GM12878 (cell line): ENCODE measurements at regions not wholly inside any gene's neighbourhood (a gene's known extent, or its start where the extent isn't known, plus 50 kb on each side); places are given as distances from the start of the nearest gene placed in this dataset.

Experiments used
- ATAC-seq: fragments of 200-7000 bp; cut with Tn5 transposase; 3 replicates; pipeline ENCODE4 v1.9.1; 2020; ENCODE audit warnings: mild to moderate bottlenecking, moderate library complexity
- BruUV-seq: library from RNA; stranded (reverse); fragments of 400-500 nt; replicated peaks from 2 replicates; lab custom pipeline; 2021; lab: Mats Ljungman, UMichigan
- CTCF ChIA-PET: fragments of 300-600 bp; sonication (Branson Sonifier 250); formaldehyde crosslinking; extraction: SDS; loops from one replicate; lab custom pipeline; 2021; ENCODE audit warnings: inconsistent platforms; lab: Yijun Ruan, JAX
- POLR2A ChIA-PET: fragments of 350-600 bp; formaldehyde crosslinking; extraction: SDS; loops from one replicate; lab custom pipeline; 2021; ENCODE audit warnings: inconsistent platforms; lab: Charles Lee
- RAD21 ChIA-PET: fragments of 300-600 bp; sonication (Branson Sonifier 250); formaldehyde crosslinking; loops from one replicate; lab custom pipeline; 2023; ENCODE audit warnings: antibody characterized with exemption; ENCODE audit not compliant: unreplicated experiment; lab: Charles Lee
- SMC1A ChIA-PET: fragments of 300-600 bp; sonication (Branson Sonifier 250); formaldehyde crosslinking; loops from one replicate; lab custom pipeline; 2023; ENCODE audit not compliant: unreplicated experiment, uncharacterized antibody; lab: Charles Lee
- DNase-seq: peaks from one replicate; pipeline ENCODE4 v3.0.0-alpha.2; 2011; ENCODE audit warnings: low read depth, low spot score
- FAIRE-seq: peaks from 3 replicates; lab custom pipeline; 2011; peaks lifted over from hg19 to GRCh38; lab: Jason Lieb, UNC
- H2AFZ ChIP-seq: 2 replicates; pipeline ENCODE4 v1.6.0; 2011; ENCODE audit warnings: low read depth, low read length, control low read depth; ENCODE audit not compliant: control insufficient read depth
- H3K27ac ChIP-seq: 2 replicates; pipeline ENCODE4 v1.5.1; 2011; ENCODE audit warnings: control low read depth; ENCODE audit not compliant: control insufficient read depth, insufficient read depth
- H3K27me3 ChIP-seq, 2 experiments: replicated peaks in 1 of 2; 2 replicates each; pipeline versions ENCODE4 v1.6.0 to v1.6.1; 2011; ENCODE audit warnings: low read length in 1 of 2; ENCODE audit not compliant: control insufficient read depth in 2 of 2, insufficient read depth in 2 of 2
- H3K36me3 ChIP-seq, 2 experiments: 2 replicates each; pipeline ENCODE4 v1.5.1; 2011; ENCODE audit warnings: low read length in 1 of 2; ENCODE audit not compliant: control insufficient read depth in 2 of 2, insufficient read depth in 2 of 2
- H3K4me1 ChIP-seq: 2 replicates; pipeline ENCODE4 v1.6.1; 2011; ENCODE audit warnings: mild to moderate bottlenecking, low read length, moderate library complexity, mixed read lengths; ENCODE audit not compliant: control insufficient read depth, insufficient read depth
- H3K4me2 ChIP-seq: 2 replicates; pipeline ENCODE4 v1.6.0; 2011; ENCODE audit warnings: control low read depth; ENCODE audit not compliant: control insufficient read depth, insufficient read depth
- H3K4me3 ChIP-seq: fragments of 200-600 bp; sonication (generic); 2 replicates; pipeline ENCODE4 v1.5.1; 2016
- H3K79me2 ChIP-seq: 2 replicates; pipeline ENCODE4 v1.6.0; 2011; ENCODE audit warnings: low read length; ENCODE audit not compliant: control insufficient read depth, insufficient read depth
- H3K9ac ChIP-seq: 2 replicates; pipeline ENCODE4 v1.8.0; 2011; ENCODE audit warnings: low read length, control low read depth, mixed read lengths; ENCODE audit not compliant: control insufficient read depth, insufficient read depth
- H3K9me3 ChIP-seq: replicated peaks from 3 replicates; pipeline ENCODE4 v1.5.1; 2011; ENCODE audit warnings: mild to moderate bottlenecking, low read length; ENCODE audit not compliant: control insufficient read depth, insufficient read depth
- H4K20me1 ChIP-seq: 2 replicates; pipeline ENCODE4 v1.6.0; 2011; ENCODE audit not compliant: control insufficient read depth, insufficient read depth
- CBX5 ChIP-seq: sonication (generic); IDR thresholded peaks from 2 replicates; pipeline ENCODE4 v1.6.1; 2016; ENCODE audit warnings: low read depth, moderate library complexity, mild to moderate bottlenecking, inconsistent platforms
- FOS ChIP-seq: IDR thresholded peaks from 3 replicates; pipeline ENCODE4 v1.6.1; 2011; ENCODE audit warnings: borderline replicate concordance; ENCODE audit not compliant: insufficient read length; ENCODE audit errors: extremely low read depth
- GABPA ChIP-seq: IDR thresholded peaks from 2 replicates; pipeline ENCODE4 v1.6.1; 2014; ENCODE audit warnings: antibody characterized with exemption, low read depth, mild to moderate bottlenecking, inconsistent platforms
- GATAD2B ChIP-seq: fragments of 450-650 bp; conservative IDR thresholded peaks from 2 replicates; pipeline ENCODE4 v1.6.1; 2017; ENCODE audit warnings: low read depth, mild to moderate bottlenecking, moderate library complexity
- KAT2A ChIP-seq: conservative IDR thresholded peaks from 2 replicates; pipeline ENCODE4 v1.6.1; 2011; ENCODE audit warnings: low read depth, low read length; ENCODE audit not compliant: control insufficient read depth
- RAD21 ChIP-seq: IDR thresholded peaks from 2 replicates; pipeline ENCODE4 v1.6.1; 2011; ENCODE audit warnings: mild to moderate bottlenecking, low read depth, low read length, moderate library complexity; ENCODE audit not compliant: insufficient read depth
- SMAD1 ChIP-seq: fragments of 450-650 bp; IDR thresholded peaks from 2 replicates; pipeline ENCODE4 v1.6.1; 2018; ENCODE audit warnings: mild to moderate bottlenecking, low read depth; ENCODE audit not compliant: partially characterized antibody
- SREBF1 ChIP-seq: IDR thresholded peaks from 2 replicates; pipeline ENCODE4 v1.6.1; 2012; ENCODE audit warnings: mild to moderate bottlenecking, low read length
- SRF ChIP-seq, 2 experiments: IDR thresholded peaks; 2 replicates each; pipeline ENCODE4 v1.6.1; 2011; ENCODE audit warnings: low read depth in 2 of 2, low read length in 2 of 2, mild to moderate bottlenecking in 1 of 2, moderate library complexity in 1 of 2
- SUZ12 ChIP-seq: fragments of 200-600 bp; sonication (generic); IDR thresholded peaks from one replicate; pipeline ENCODE4 v1.6.1; 2018; ENCODE audit warnings: antibody characterized with exemption, mild to moderate bottlenecking; ENCODE audit not compliant: unreplicated experiment
- TBL1XR1 ChIP-seq: IDR thresholded peaks from 2 replicates; pipeline ENCODE4 v1.6.1; 2012; ENCODE audit warnings: low read depth, low read length, improper control_type of control experiment
- ZNF24 ChIP-seq: fragments of 450-650 bp; IDR thresholded peaks from 2 replicates; pipeline ENCODE4 v1.6.1; 2017; ENCODE audit warnings: antibody characterized with exemption, mild to moderate bottlenecking
- ZNF384 ChIP-seq: IDR thresholded peaks from 2 replicates; pipeline ENCODE4 v1.6.1; 2012; ENCODE audit warnings: low read depth, mild to moderate bottlenecking, low read length, improper control_type of control experiment, borderline replicate concordance
- WGBS: methylation state at CpG from one replicate; pipeline ENCODE4 v1.1.6; 2016; ENCODE audit warnings: low lambda C conversion rate; ENCODE audit not compliant: insufficient replicate concordance, insufficient coverage; ENCODE audit errors: missing lambda C conversion rate; 5-methylcytosine and 5-hydroxymethylcytosine counted together
- in situ Hi-C: fragments of 300-500 bp; cut with MboI; formaldehyde crosslinking; loops from 9 replicates; pipeline ENCODE4 v1.14.3; 2018; ENCODE audit warnings: mixed read lengths
- intact Hi-C: fragments of 100-400 bp; cut with micrococcal nuclease; formaldehyde crosslinking; loops from one replicate; pipeline ENCODE4 v1.14.2; 2022; ENCODE audit not compliant: unreplicated experiment
- TF ChIP-seq, protein P1 (sequence below): IDR thresholded peaks from 2 replicates; pipeline ENCODE4 v1.6.1; 2011; ENCODE audit warnings: borderline replicate concordance, low read depth, mild to moderate bottlenecking, moderate library complexity, mixed read lengths, low read length; ENCODE audit not compliant: insufficient read depth; ENCODE audit errors: extremely low read length
- TF ChIP-seq, protein P2 (sequence below): IDR thresholded peaks from 2 replicates; pipeline ENCODE4 v1.6.1; 2011; ENCODE audit warnings: low read depth, low read length, improper control_type of control experiment, borderline replicate concordance
- TF ChIP-seq, protein P3 (sequence below): fragments of 450-650 bp; formaldehyde crosslinking; IDR thresholded peaks from 2 replicates; pipeline ENCODE4 v1.4.0; 2020; ENCODE audit warnings: mild to moderate bottlenecking, moderate library complexity
- TF ChIP-seq, protein P4 (sequence below): fragments of 150-350 bp; IDR thresholded peaks from 2 replicates; pipeline ENCODE4 v1.6.1; 2016; ENCODE audit warnings: low read depth, low read length

DNA sequence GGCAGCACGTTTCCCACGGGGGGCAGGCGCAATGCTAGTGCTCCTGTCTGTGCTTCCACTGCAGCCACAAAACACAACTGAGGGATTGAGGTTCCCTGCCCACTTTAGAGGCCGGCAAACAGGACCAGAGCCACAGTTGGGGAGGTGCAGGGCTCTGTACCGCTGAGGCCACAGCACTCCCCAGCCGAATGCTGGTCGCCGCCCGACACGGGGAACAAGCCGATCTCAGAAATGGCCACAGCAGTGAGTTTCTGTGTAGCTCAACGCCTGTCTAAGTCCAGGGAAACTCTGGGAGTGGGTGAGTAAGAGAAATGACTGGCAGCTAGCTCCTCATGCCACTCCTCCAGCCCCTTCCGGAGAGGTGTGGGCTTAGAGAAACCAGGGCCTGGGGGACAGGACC is 194.0 kb upstream of the VWC2 start:
- Histone ChIP-seq H3K4me1 (no peaks in the 10 kb centered on the region), H3K27ac (no peak overlapping the region), H3K4me2 (no peak overlapping the region), H3K27me3 (no peaks in the 10 kb centered on the region; a peak in 1 of 4 replicates), H2AFZ (no peak overlapping the region), H3K79me2 (no peaks in the 10 kb centered on the region), H3K4me3 (no peak overlapping the region), H3K9me3 (no peaks in the 10 kb centered on the region), H4K20me1 (no peaks in the 10 kb centered on the region), H3K36me3 (no peaks in the 10 kb centered on the region), H3K9ac (no peak overlapping the region)
- in situ Hi-C loops, result no loop called here
- WGBS, result 57% methylated on average over 13 of the region's 13 CpGs
- no TSS peak for BruUV-seq
- intact Hi-C loops, result no loop called here
- POLR2A ChIA-PET, result no interaction called here
- ATAC-seq (no peak), FAIRE-seq (no peak), DNase-seq (no peak)
- SMC1A ChIA-PET, result no interaction called here
- RAD21 ChIA-PET, result no interaction called here
- CTCF ChIA-PET, result no interaction called here
- TF ChIP-seq, protein P1, sequence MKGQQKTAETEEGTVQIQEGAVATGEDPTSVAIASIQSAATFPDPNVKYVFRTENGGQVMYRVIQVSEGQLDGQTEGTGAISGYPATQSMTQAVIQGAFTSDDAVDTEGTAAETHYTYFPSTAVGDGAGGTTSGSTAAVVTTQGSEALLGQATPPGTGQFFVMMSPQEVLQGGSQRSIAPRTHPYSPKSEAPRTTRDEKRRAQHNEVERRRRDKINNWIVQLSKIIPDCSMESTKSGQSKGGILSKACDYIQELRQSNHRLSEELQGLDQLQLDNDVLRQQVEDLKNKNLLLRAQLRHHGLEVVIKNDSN, result no peak
- TF ChIP-seq, protein P2, sequence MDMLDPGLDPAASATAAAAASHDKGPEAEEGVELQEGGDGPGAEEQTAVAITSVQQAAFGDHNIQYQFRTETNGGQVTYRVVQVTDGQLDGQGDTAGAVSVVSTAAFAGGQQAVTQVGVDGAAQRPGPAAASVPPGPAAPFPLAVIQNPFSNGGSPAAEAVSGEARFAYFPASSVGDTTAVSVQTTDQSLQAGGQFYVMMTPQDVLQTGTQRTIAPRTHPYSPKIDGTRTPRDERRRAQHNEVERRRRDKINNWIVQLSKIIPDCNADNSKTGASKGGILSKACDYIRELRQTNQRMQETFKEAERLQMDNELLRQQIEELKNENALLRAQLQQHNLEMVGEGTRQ, result no peak
- TF ChIP-seq FOS (no peak), ZNF24 (no peak), KAT2A (no peak), SREBF1 (no peak), SMAD1 (no peak), SRF (IDR thresholded peaks at IDR 0.05; ENCODE audit: low read depth in 2 of 2, low read length in 2 of 2) (no peak), CBX5 (no peak), RAD21 (no peak), TBL1XR1 (no peak), ZNF384 (no peak), GABPA (no peak), GATAD2B (no peak), SUZ12 (no peak)
- TF ChIP-seq, protein P3, sequence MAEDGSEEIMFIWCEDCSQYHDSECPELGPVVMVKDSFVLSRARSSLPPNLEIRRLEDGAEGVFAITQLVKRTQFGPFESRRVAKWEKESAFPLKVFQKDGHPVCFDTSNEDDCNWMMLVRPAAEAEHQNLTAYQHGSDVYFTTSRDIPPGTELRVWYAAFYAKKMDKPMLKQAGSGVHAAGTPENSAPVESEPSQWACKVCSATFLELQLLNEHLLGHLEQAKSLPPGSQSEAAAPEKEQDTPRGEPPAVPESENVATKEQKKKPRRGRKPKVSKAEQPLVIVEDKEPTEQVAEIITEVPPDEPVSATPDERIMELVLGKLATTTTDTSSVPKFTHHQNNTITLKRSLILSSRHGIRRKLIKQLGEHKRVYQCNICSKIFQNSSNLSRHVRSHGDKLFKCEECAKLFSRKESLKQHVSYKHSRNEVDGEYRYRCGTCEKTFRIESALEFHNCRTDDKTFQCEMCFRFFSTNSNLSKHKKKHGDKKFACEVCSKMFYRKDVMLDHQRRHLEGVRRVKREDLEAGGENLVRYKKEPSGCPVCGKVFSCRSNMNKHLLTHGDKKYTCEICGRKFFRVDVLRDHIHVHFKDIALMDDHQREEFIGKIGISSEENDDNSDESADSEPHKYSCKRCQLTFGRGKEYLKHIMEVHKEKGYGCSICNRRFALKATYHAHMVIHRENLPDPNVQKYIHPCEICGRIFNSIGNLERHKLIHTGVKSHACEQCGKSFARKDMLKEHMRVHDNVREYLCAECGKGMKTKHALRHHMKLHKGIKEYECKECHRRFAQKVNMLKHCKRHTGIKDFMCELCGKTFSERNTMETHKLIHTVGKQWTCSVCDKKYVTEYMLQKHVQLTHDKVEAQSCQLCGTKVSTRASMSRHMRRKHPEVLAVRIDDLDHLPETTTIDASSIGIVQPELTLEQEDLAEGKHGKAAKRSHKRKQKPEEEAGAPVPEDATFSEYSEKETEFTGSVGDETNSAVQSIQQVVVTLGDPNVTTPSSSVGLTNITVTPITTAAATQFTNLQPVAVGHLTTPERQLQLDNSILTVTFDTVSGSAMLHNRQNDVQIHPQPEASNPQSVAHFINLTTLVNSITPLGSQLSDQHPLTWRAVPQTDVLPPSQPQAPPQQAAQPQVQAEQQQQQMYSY (CRISPR knock-in tag), result no peak
- TF ChIP-seq, protein P4, sequence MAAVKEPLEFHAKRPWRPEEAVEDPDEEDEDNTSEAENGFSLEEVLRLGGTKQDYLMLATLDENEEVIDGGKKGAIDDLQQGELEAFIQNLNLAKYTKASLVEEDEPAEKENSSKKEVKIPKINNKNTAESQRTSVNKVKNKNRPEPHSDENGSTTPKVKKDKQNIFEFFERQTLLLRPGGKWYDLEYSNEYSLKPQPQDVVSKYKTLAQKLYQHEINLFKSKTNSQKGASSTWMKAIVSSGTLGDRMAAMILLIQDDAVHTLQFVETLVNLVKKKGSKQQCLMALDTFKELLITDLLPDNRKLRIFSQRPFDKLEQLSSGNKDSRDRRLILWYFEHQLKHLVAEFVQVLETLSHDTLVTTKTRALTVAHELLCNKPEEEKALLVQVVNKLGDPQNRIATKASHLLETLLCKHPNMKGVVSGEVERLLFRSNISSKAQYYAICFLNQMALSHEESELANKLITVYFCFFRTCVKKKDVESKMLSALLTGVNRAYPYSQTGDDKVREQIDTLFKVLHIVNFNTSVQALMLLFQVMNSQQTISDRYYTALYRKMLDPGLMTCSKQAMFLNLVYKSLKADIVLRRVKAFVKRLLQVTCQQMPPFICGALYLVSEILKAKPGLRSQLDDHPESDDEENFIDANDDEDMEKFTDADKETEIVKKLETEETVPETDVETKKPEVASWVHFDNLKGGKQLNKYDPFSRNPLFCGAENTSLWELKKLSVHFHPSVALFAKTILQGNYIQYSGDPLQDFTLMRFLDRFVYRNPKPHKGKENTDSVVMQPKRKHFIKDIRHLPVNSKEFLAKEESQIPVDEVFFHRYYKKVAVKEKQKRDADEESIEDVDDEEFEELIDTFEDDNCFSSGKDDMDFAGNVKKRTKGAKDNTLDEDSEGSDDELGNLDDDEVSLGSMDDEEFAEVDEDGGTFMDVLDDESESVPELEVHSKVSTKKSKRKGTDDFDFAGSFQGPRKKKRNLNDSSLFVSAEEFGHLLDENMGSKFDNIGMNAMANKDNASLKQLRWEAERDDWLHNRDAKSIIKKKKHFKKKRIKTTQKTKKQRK, result no peak
